H1 (cell line): ENCODE measurements at regions not wholly inside any gene's neighbourhood (a gene's known extent, or its start where the extent isn't known, plus 50 kb on each side); places are given as distances from the start of the nearest gene placed in this dataset.

ENCODE experiments used
- CTCF ChIA-PET: fragments of 300-600 bp; sonication (Branson Sonifier 250); formaldehyde crosslinking; loops from one replicate; lab custom pipeline; 2021; ENCODE audit not compliant: partially characterized antibody; lab: Charles Lee
- POLR2A ChIA-PET: fragments of 300-600 bp; sonication (Branson Sonifier 250); formaldehyde crosslinking; loops from one replicate; lab custom pipeline; 2021; ENCODE audit warnings: inconsistent platforms; ENCODE audit not compliant: partially characterized antibody; lab: Charles Lee
- DNase-seq, 2 experiments: peaks; one replicate each; pipeline versions ENCODE4 v3.0.0 to v3.0.0-alpha.2; 2010 to 2022; ENCODE audit warnings: low spot score in 2 of 2, low read depth in 1 of 2, mixed read lengths in 1 of 2
- FAIRE-seq: peaks from 2 replicates; lab custom pipeline; 2011; peaks lifted over from hg19 to GRCh38; lab: Jason Lieb, UNC
- H2AFZ ChIP-seq: 2 replicates; pipeline ENCODE4 v1.8.1; 2012; ENCODE audit warnings: low read length, inconsistent platforms
- H2AK5ac ChIP-seq: 2 replicates; pipeline ENCODE4 v1.6.1; 2013; ENCODE audit warnings: low read depth, low read length
- H2BK120ac ChIP-seq: replicated peaks from 2 replicates; pipeline ENCODE3; 2013; ENCODE audit warnings: low read depth, low read length, inconsistent platforms
- H2BK12ac ChIP-seq: 2 replicates; pipeline ENCODE4 v1.6.1; 2013; ENCODE audit warnings: low read depth, low read length
- H2BK15ac ChIP-seq: 2 replicates; pipeline ENCODE4 v1.6.1; 2013; ENCODE audit warnings: low read length
- H2BK20ac ChIP-seq: 2 replicates; pipeline ENCODE4 v1.6.1; 2013; ENCODE audit warnings: low read length
- H2BK5ac ChIP-seq: 2 replicates; pipeline ENCODE4 v1.6.1; 2013; ENCODE audit warnings: low read depth, low read length
- H3K14ac ChIP-seq: 2 replicates; pipeline ENCODE4 v1.6.1; 2013; ENCODE audit warnings: inconsistent platforms; ENCODE audit not compliant: insufficient read length
- H3K18ac ChIP-seq: 2 replicates; pipeline ENCODE4 v1.6.1; 2013; ENCODE audit warnings: low read length; ENCODE audit errors: extremely low read depth
- H3K23ac ChIP-seq: 2 replicates; pipeline ENCODE4 v1.6.1; 2013; ENCODE audit warnings: inconsistent platforms; ENCODE audit not compliant: insufficient read length
- H3K23me2 ChIP-seq: 2 replicates; pipeline ENCODE4 v1.6.1; 2013; ENCODE audit warnings: low read depth, low read length
- H3K27ac ChIP-seq: 2 replicates; pipeline ENCODE4 v1.6.1; 2011; ENCODE audit warnings: low read depth, low read length, inconsistent platforms
- H3K27me3 ChIP-seq, 4 experiments: replicated peaks in 1 of 4; 1 replicate in 1 of 4; 2 replicates in 3 of 4; pipeline versions ENCODE4 v1.6.1 to v1.8.1; 2011 to 2013; ENCODE audit warnings: low read length in 3 of 4, mild to moderate bottlenecking in 3 of 4, inconsistent platforms in 2 of 4, mixed read lengths in 2 of 4, moderate library complexity in 1 of 4; ENCODE audit not compliant: control insufficient read depth in 3 of 4, insufficient read depth in 3 of 4; ENCODE audit errors: extremely low read depth in 1 of 4
- H3K36me3 ChIP-seq, 4 experiments: 2 replicates each; pipeline versions ENCODE4 v1.6.1 to v1.8.1; 2011 to 2013; ENCODE audit warnings: mild to moderate bottlenecking in 4 of 4, low read length in 3 of 4, moderate library complexity in 2 of 4, control low read depth in 1 of 4, inconsistent platforms in 1 of 4; ENCODE audit not compliant: insufficient read depth in 4 of 4, control insufficient read depth in 2 of 4
- H3K4ac ChIP-seq: replicated peaks from 2 replicates; pipeline ENCODE3; 2013; ENCODE audit warnings: low read length, low read depth, mixed read lengths, inconsistent platforms; ENCODE audit not compliant: insufficient read length
- H3K4me1 ChIP-seq, 4 experiments: replicated peaks in 1 of 4; 1 replicate in 1 of 4; 2 replicates in 3 of 4; pipeline versions ENCODE4 v1.6.1 to v1.8.1; 2011 to 2013; ENCODE audit warnings: low read length in 3 of 4, inconsistent platforms in 2 of 4, mixed read lengths in 1 of 4; ENCODE audit not compliant: insufficient read depth in 4 of 4, control insufficient read depth in 3 of 4
- H3K4me2 ChIP-seq, 2 experiments: 2 replicates each; pipeline versions ENCODE4 v1.6.1 to v1.8.1; 2011 to 2013; ENCODE audit warnings: low read depth in 2 of 2, low read length in 2 of 2, control low read depth in 1 of 2, inconsistent platforms in 1 of 2, mild to moderate bottlenecking in 1 of 2; ENCODE audit not compliant: insufficient read depth in 1 of 2
- H3K4me3 ChIP-seq, 4 experiments: fragments of 200-600, 300-600 bp in 1 of 4; sonication (generic), shearing (Covaris generic), sonication (Bioruptor Twin) in 1 of 4; 2 replicates each; pipeline versions ENCODE4 v1.5.1 to v1.8.1; 2011 to 2016; ENCODE audit warnings: low read length in 4 of 4, low read depth in 3 of 4, control low read depth in 2 of 4, inconsistent platforms in 2 of 4, mild to moderate bottlenecking in 2 of 4, mixed read lengths in 1 of 4, moderate library complexity in 1 of 4; ENCODE audit not compliant: insufficient read depth in 2 of 4; ENCODE audit errors: extremely low read depth in 1 of 4
- H3K56ac ChIP-seq: replicated peaks from 2 replicates; pipeline ENCODE3; 2013; ENCODE audit warnings: low read depth, mild to moderate bottlenecking, mixed read lengths, low read length, inconsistent platforms; ENCODE audit not compliant: insufficient read length
- H3K79me1 ChIP-seq: 2 replicates; pipeline ENCODE4 v1.6.1; 2013; ENCODE audit warnings: low read depth, low read length, control low read depth
- H3K79me2 ChIP-seq, 2 experiments: 2 replicates each; pipeline versions ENCODE4 v1.6.1 to v1.8.1; 2012 to 2013; ENCODE audit warnings: low read length in 2 of 2, mild to moderate bottlenecking in 2 of 2, inconsistent platforms in 1 of 2; ENCODE audit not compliant: insufficient read depth in 2 of 2, control insufficient read depth in 1 of 2
- H3K9ac ChIP-seq, 4 experiments: replicated peaks in 1 of 4; 1 replicate in 1 of 4; 2 replicates in 3 of 4; pipeline versions ENCODE4 v1.6.1 to v1.8.1; 2011 to 2013; ENCODE audit warnings: low read depth in 3 of 4, low read length in 3 of 4, control low read depth in 2 of 4, mild to moderate bottlenecking in 2 of 4, moderate library complexity in 2 of 4, inconsistent platforms in 1 of 4; ENCODE audit errors: extremely low read depth in 1 of 4
- H3K9me3 ChIP-seq, 2 experiments: 2 replicates each; pipeline versions ENCODE4 v1.6.1 to v1.8.1; 2012 to 2013; ENCODE audit warnings: mild to moderate bottlenecking in 2 of 2, moderate library complexity in 2 of 2, control low read depth in 1 of 2, inconsistent platforms in 1 of 2, low read depth in 1 of 2, low read length in 1 of 2, mixed read lengths in 1 of 2; ENCODE audit not compliant: insufficient read depth in 2 of 2
- H4K20me1 ChIP-seq, 2 experiments: replicated peaks in 1 of 2; 2 replicates each; pipeline versions ENCODE3 to v1.8.1; 2011 to 2013; ENCODE audit warnings: inconsistent platforms in 2 of 2, low read length in 2 of 2, mild to moderate bottlenecking in 1 of 2; ENCODE audit not compliant: insufficient read depth in 2 of 2, control insufficient read depth in 1 of 2
- H4K5ac ChIP-seq: 2 replicates; pipeline ENCODE4 v1.6.1; 2013; ENCODE audit warnings: low read length, low read depth, mixed read lengths, inconsistent platforms; ENCODE audit not compliant: insufficient read length
- H4K8ac ChIP-seq: 2 replicates; pipeline ENCODE4 v1.8.0; 2013; ENCODE audit warnings: mild to moderate bottlenecking, moderate library complexity, low read length, inconsistent platforms; ENCODE audit not compliant: insufficient read depth; ENCODE audit errors: extremely low read depth
- H4K91ac ChIP-seq: replicated peaks from 2 replicates; pipeline ENCODE3; 2013; ENCODE audit warnings: low read length, mixed read lengths, inconsistent platforms; ENCODE audit not compliant: insufficient read length
- BACH1 ChIP-seq: IDR thresholded peaks from 2 replicates; pipeline ENCODE4 v1.6.1; 2012; ENCODE audit warnings: low read length, improper control_type of control experiment
- BRCA1 ChIP-seq: IDR thresholded peaks from 2 replicates; pipeline ENCODE4 v1.6.1; 2012; ENCODE audit warnings: low read depth, low read length, improper control_type of control experiment
- CHD2 ChIP-seq: IDR thresholded peaks from 2 replicates; pipeline ENCODE4 v1.6.1; 2012; ENCODE audit warnings: low read length, improper control_type of control experiment
- E2F6 ChIP-seq: IDR thresholded peaks from 2 replicates; pipeline ENCODE4 v1.6.1; 2012; ENCODE audit warnings: inconsistent platforms
- EGR1 ChIP-seq: IDR thresholded peaks from 2 replicates; pipeline ENCODE4 v1.6.1; 2011; ENCODE audit warnings: low read depth, low read length, borderline replicate concordance
- MAX ChIP-seq: IDR thresholded peaks from 2 replicates; pipeline ENCODE4 v1.6.1; 2012; ENCODE audit warnings: inconsistent platforms
- POLR2A ChIP-seq, 2 experiments: IDR thresholded peaks; 1 replicate in 1 of 2; 2 replicates in 1 of 2; pipeline ENCODE4 v1.6.1; 2011; ENCODE audit warnings: low read depth in 2 of 2, low read length in 2 of 2, mild to moderate bottlenecking in 2 of 2; ENCODE audit errors: control extremely low read depth in 1 of 2
- RAD21 ChIP-seq, 2 experiments: IDR thresholded peaks in 1 of 2; conservative IDR thresholded peaks in 1 of 2; 2 replicates each; pipeline ENCODE4 v1.6.1; 2011; ENCODE audit warnings: low read depth in 2 of 2, low read length in 2 of 2, improper control_type of control experiment in 1 of 2, inconsistent platforms in 1 of 2, mild to moderate bottlenecking in 1 of 2, moderate library complexity in 1 of 2
- RBBP5 ChIP-seq: IDR thresholded peaks from 2 replicates; pipeline ENCODE4 v1.7.1; 2012; ENCODE audit warnings: low read depth, mild to moderate bottlenecking, inconsistent platforms, low read length, moderate library complexity, borderline replicate concordance
- SAP30 ChIP-seq: fragments of 300-600 bp; sonication (generic); IDR thresholded peaks from 2 replicates; pipeline ENCODE4 v1.7.1; 2012; ENCODE audit warnings: low read length, moderate library complexity, mild to moderate bottlenecking, inconsistent platforms; ENCODE audit not compliant: insufficient read depth, insufficient replicate concordance
- SIRT6 ChIP-seq: IDR thresholded peaks from one replicate; pipeline ENCODE4 v1.7.1; 2012; ENCODE audit warnings: low read length, inconsistent platforms
- SP2 ChIP-seq: IDR thresholded peaks from 2 replicates; pipeline ENCODE4 v1.6.1; 2012; ENCODE audit warnings: mild to moderate bottlenecking, low read length, inconsistent platforms
- YY1 ChIP-seq: IDR thresholded peaks from 2 replicates; pipeline ENCODE4 v1.6.1; 2011; ENCODE audit warnings: low read depth, mild to moderate bottlenecking, low read length
- WGBS, 2 experiments: shearing (Covaris generic) in 1 of 2; methylation state at CpG; one replicate each; pipeline versions ENCODE4 v1.1.6 to v1.1.7; 2013 to 2015; ENCODE audit warnings: low lambda C conversion rate in 2 of 2, mixed read lengths in 2 of 2, inconsistent platforms in 1 of 2, low coverage in 1 of 2, missing lambda C conversion rate in 1 of 2; ENCODE audit not compliant: insufficient replicate concordance in 2 of 2, insufficient coverage in 1 of 2, insufficient read length in 1 of 2; ENCODE audit errors: extremely low coverage in 1 of 2, missing lambda C conversion rate in 1 of 2; 5-methylcytosine and 5-hydroxymethylcytosine counted together

- Histone ChIP-seq H3K27ac (no peak overlapping the region), H2BK12ac (0 out of 2 replicates have a peak overlapping the region, but pooled peaks have one; percentile 45), H4K5ac (no peak overlapping the region), H2AK5ac (no peak overlapping the region; the same call in 1 of the 2 replicates), H3K4ac (no peak overlapping the region), H3K4me3 (no peak overlapping the region), H3K23me2 (no peaks in the 10 kb centered on the region), H3K9me3 (peaks cover 5 to 9% of the 10 kb centered on the region in 2 experiments; a peak in 1 of 4 replicates), H4K8ac (no peak overlapping the region), H3K56ac (no peak overlapping the region), H3K79me2 (no peaks in the 10 kb centered on the region), H3K79me1 (no peaks in the 10 kb centered on the region), H3K9ac (no peak overlapping the region), H3K36me3 (no peaks in the 10 kb centered on the region), H3K14ac (no peak overlapping the region), H2BK5ac (no peak overlapping the region; the same call in 1 of the 2 replicates), H2BK20ac (no peak overlapping the region; the same call in 1 of the 2 replicates), H3K23ac (no peak overlapping the region), H3K18ac (0 out of 2 replicates have a peak overlapping the region, but pooled peaks have one; percentile 10), H2AFZ (peak overlapping the region; percentile 57; the same call in 1 of the 2 replicates), H2BK15ac (no peak overlapping the region), H2BK120ac (no peak overlapping the region), H3K4me1 (no peaks in the 10 kb centered on the region), H4K20me1 (no peaks in the 10 kb centered on the region), H3K27me3 (no peaks in the 10 kb centered on the region), H3K4me2 (no peak overlapping the region), H4K91ac (no peak overlapping the region)
- 94% methylated on average over 18 of the region's 18 CpGs; no CpG with 5 or more reads in 1 of the 2 experiments for WGBS, 2 experiments
- CTCF ChIA-PET = no interaction called here
- FAIRE-seq = no peak
- POLR2A ChIA-PET = no interaction called here
- no peak for DNase-seq
- TF ChIP-seq SIRT6 = no peak
- no peak for TF ChIP-seq EGR1
- no peak for TF ChIP-seq SP2
- no peak for TF ChIP-seq RBBP5
- TF ChIP-seq BACH1 = no peak
- TF ChIP-seq SAP30 = no peak
- TF ChIP-seq YY1 = no peak
- TF ChIP-seq RAD21 (IDR thresholded peaks at IDR 0.05 in 1 of 2, conservative IDR thresholded peaks at IDR 0.05 in 1 of 2; ENCODE audit: low read depth in 2 of 2, low read length in 2 of 2) = no peak
- no peak for TF ChIP-seq BRCA1
- no peak for TF ChIP-seq MAX
- no peak for TF ChIP-seq CHD2
- no peak for TF ChIP-seq E2F6
- TF ChIP-seq POLR2A (IDR thresholded peaks at IDR 0.05; ENCODE audit: control extremely low read depth in 1 of 2, low read depth in 2 of 2, low read length in 2 of 2) = no peak
These were observed 70.6 kb upstream of the SYT1 start for GRCh38 chr12:78793982-78794381.
